ENCODE measurements at regions not wholly inside any gene's neighbourhood (a gene's known extent, or its start where the extent isn't known, plus 50 kb on each side); places are given as distances from the start of the nearest gene placed in this dataset.

- Histone ChIP-seq H3K27ac (ENCODE audit: low read depth, low read length) (no peak overlapping the region), H3K27me3 (ENCODE audit: control insufficient read depth, insufficient read depth, low read length) (no peaks in the 10 kb centered on the region), H3K4me3 (ENCODE audit: low read depth, low read length) (no peak overlapping the region), H3K9ac (ENCODE audit: low read depth, low read length) (no peak overlapping the region), H3K36me3 (ENCODE audit: control insufficient read depth, insufficient read depth, low read length) (no peaks in the 10 kb centered on the region), H3K9me3 (ENCODE audit: control insufficient read depth, insufficient read depth, low read length) (no peaks in the 10 kb centered on the region), H3K4me1 (ENCODE audit: control insufficient read depth, insufficient read depth, low read length) (no peaks in the 10 kb centered on the region)
These were observed 539.3 kb downstream of the TNS1 start for GRCh38 chr2:217463402-217464075.

GRCh38 chr2:217462121-217462520, 540.7 kb downstream of the TNS1 start:
- H3K27ac ChIP-seq (ENCODE audit: low read depth, low read length), result no peak overlapping the region
- no peaks in the 10 kb centered on the region for H3K9me3 ChIP-seq (ENCODE audit: control insufficient read depth, insufficient read depth, low read length)
- H3K4me3 ChIP-seq (ENCODE audit: low read depth, low read length), result no peak overlapping the region
- no peaks in the 10 kb centered on the region for H3K36me3 ChIP-seq (ENCODE audit: control insufficient read depth, insufficient read depth, low read length)
- H3K4me1 ChIP-seq (ENCODE audit: control insufficient read depth, insufficient read depth, low read length), result no peaks in the 10 kb centered on the region
- H3K9ac ChIP-seq (ENCODE audit: low read depth, low read length), result no peak overlapping the region
- H3K27me3 ChIP-seq (ENCODE audit: control insufficient read depth, insufficient read depth, low read length), result no peaks in the 10 kb centered on the region

DNA sequence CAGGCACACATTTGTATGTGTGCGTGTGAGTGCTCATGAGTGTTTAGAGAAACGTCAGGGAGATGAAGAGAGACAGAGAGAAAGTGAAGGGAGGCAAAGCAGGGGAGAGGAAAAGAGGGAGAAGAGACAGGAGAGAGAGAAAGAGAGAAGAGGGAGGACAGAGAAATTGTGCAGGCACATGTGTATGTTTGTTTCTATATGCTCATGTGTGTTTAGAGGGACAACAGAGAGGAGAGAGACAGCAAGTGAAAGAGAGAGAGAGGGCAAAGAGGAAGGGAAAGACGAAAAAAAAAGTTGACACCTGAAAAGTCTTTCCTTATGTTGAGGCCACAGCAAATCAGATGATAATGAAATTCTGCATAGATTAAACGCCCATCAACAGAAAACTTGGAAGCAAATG, 541.1 kb downstream of the TNS1 start:
- Histone ChIP-seq H3K27ac (ENCODE audit: low read depth, low read length) (no peak overlapping the region), H3K9ac (ENCODE audit: low read depth, low read length) (no peak overlapping the region), H3K27me3 (ENCODE audit: control insufficient read depth, insufficient read depth, low read length) (no peaks in the 10 kb centered on the region), H3K4me3 (ENCODE audit: low read depth, low read length) (no peak overlapping the region), H3K9me3 (ENCODE audit: control insufficient read depth, insufficient read depth, low read length) (no peaks in the 10 kb centered on the region), H3K36me3 (ENCODE audit: control insufficient read depth, insufficient read depth, low read length) (no peaks in the 10 kb centered on the region), H3K4me1 (ENCODE audit: control insufficient read depth, insufficient read depth, low read length) (no peaks in the 10 kb centered on the region)

- Histone ChIP-seq H3K9ac (ENCODE audit: low read depth, low read length) (no peak overlapping the region), H3K27me3 (ENCODE audit: control insufficient read depth, insufficient read depth, low read length) (no peaks in the 10 kb centered on the region), H3K27ac (ENCODE audit: low read depth, low read length) (no peak overlapping the region), H3K4me1 (ENCODE audit: control insufficient read depth, insufficient read depth, low read length) (no peaks in the 10 kb centered on the region), H3K36me3 (ENCODE audit: control insufficient read depth, insufficient read depth, low read length) (no peaks in the 10 kb centered on the region), H3K9me3 (ENCODE audit: control insufficient read depth, insufficient read depth, low read length) (no peaks in the 10 kb centered on the region), H3K4me3 (ENCODE audit: low read depth, low read length) (no peak overlapping the region)
These were observed 543.0 kb downstream of the TNS1 start for GRCh38 chr2:217459680-217460405.

- H3K4me3 ChIP-seq (ENCODE audit: low read depth, low read length), result no peak overlapping the region
- H3K27me3 ChIP-seq (ENCODE audit: control insufficient read depth, insufficient read depth, low read length), result no peaks in the 10 kb centered on the region
- no peak overlapping the region for H3K9ac ChIP-seq (ENCODE audit: low read depth, low read length)
- no peaks in the 10 kb centered on the region for H3K36me3 ChIP-seq (ENCODE audit: control insufficient read depth, insufficient read depth, low read length)
- no peak overlapping the region for H3K27ac ChIP-seq (ENCODE audit: low read depth, low read length)
- H3K4me1 ChIP-seq (ENCODE audit: control insufficient read depth, insufficient read depth, low read length), result no peaks in the 10 kb centered on the region
- no peaks in the 10 kb centered on the region for H3K9me3 ChIP-seq (ENCODE audit: control insufficient read depth, insufficient read depth, low read length)
These were observed 543.8 kb downstream of the TNS1 start for GRCh38 chr2:217459016-217459415.

DNA sequence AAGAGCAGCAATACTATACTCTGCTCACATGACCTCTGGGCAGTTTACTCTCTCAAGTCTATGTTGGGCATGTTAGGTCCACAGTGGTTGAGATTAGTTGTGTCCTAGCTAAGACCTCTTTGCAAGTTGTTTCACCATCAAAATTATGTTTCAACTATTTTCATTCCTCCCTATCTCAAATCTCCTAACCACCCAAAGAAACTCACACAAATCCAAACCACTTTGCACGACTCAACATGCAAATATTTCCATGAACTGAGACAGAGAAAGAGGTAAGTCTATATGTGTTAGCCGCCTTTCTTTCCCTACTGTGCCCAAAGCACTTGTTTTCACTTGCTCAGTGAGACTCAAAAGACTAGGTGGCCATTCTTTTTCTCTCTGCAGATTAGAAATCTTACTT, 546.8 kb downstream of the TNS1 start:
- Histone ChIP-seq H3K27ac (ENCODE audit: low read depth, low read length) (no peak overlapping the region), H3K27me3 (ENCODE audit: control insufficient read depth, insufficient read depth, low read length) (no peaks in the 10 kb centered on the region), H3K9ac (ENCODE audit: low read depth, low read length) (no peak overlapping the region), H3K4me1 (ENCODE audit: control insufficient read depth, insufficient read depth, low read length) (no peaks in the 10 kb centered on the region), H3K36me3 (ENCODE audit: control insufficient read depth, insufficient read depth, low read length) (no peaks in the 10 kb centered on the region), H3K9me3 (ENCODE audit: control insufficient read depth, insufficient read depth, low read length) (no peaks in the 10 kb centered on the region), H3K4me3 (ENCODE audit: low read depth, low read length) (no peak overlapping the region)

DNA sequence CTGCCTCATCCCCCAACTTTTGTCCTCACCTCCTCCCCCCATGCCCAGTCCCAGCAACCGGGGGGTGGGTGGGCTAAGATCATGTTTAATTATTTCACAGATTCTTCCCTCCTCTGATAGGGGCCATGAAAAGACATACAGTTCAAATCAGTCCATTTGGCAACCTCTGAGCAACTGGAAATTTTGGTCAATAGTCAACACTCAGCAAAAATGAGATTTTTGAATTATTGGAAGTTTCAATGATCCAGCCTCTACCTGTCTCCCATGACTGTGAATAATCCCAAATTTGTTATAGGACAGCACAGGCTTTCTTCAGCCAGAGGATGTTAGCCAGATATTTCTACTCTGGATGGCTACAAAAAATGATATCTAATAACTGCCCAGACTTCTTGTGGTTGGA, 549.9 kb downstream of the TNS1 start:
- H3K9me3 ChIP-seq (ENCODE audit: control insufficient read depth, insufficient read depth, low read length), result no peaks in the 10 kb centered on the region

GRCh38 chr2:217451666-217452065, 551.1 kb downstream of the TNS1 start:
- H3K27ac ChIP-seq (ENCODE audit: low read depth, low read length), result no peak overlapping the region
- H3K9me3 ChIP-seq (ENCODE audit: control insufficient read depth, insufficient read depth, low read length), result no peaks in the 10 kb centered on the region
- no peak overlapping the region for H3K9ac ChIP-seq (ENCODE audit: low read depth, low read length)
- no peak overlapping the region for H3K4me3 ChIP-seq (ENCODE audit: low read depth, low read length)
- no peaks in the 10 kb centered on the region for H3K36me3 ChIP-seq (ENCODE audit: control insufficient read depth, insufficient read depth, low read length)
- H3K27me3 ChIP-seq (ENCODE audit: control insufficient read depth, insufficient read depth, low read length), result no peaks in the 10 kb centered on the region
- no peaks in the 10 kb centered on the region for H3K4me1 ChIP-seq (ENCODE audit: control insufficient read depth, insufficient read depth, low read length)

More for the DNA sequence above, 549.9 kb downstream of the TNS1 start:
- Histone ChIP-seq H3K27ac (ENCODE audit: low read depth, low read length) (no peak overlapping the region), H3K27me3 (ENCODE audit: control insufficient read depth, insufficient read depth, low read length) (no peaks in the 10 kb centered on the region), H3K4me1 (ENCODE audit: control insufficient read depth, insufficient read depth, low read length) (no peaks in the 10 kb centered on the region), H3K36me3 (ENCODE audit: control insufficient read depth, insufficient read depth, low read length) (no peaks in the 10 kb centered on the region), H3K9ac (ENCODE audit: low read depth, low read length) (no peak overlapping the region), H3K4me3 (ENCODE audit: low read depth, low read length) (no peak overlapping the region)

GRCh38 chr2:217449444-217449843, 553.4 kb downstream of the TNS1 start:
- H3K9ac ChIP-seq (ENCODE audit: low read depth, low read length), result no peak overlapping the region
- no peak overlapping the region for H3K27ac ChIP-seq (ENCODE audit: low read depth, low read length)

GRCh38 chr2:217448860-217449259, 553.9 kb downstream of the TNS1 start:
- Histone ChIP-seq H3K9me3 (ENCODE audit: control insufficient read depth, insufficient read depth, low read length) (no peaks in the 10 kb centered on the region), H3K4me1 (ENCODE audit: control insufficient read depth, insufficient read depth, low read length) (no peaks in the 10 kb centered on the region), H3K9ac (ENCODE audit: low read depth, low read length) (no peak overlapping the region), H3K36me3 (ENCODE audit: control insufficient read depth, insufficient read depth, low read length) (no peaks in the 10 kb centered on the region), H3K27ac (ENCODE audit: low read depth, low read length) (no peak overlapping the region), H3K27me3 (ENCODE audit: control insufficient read depth, insufficient read depth, low read length) (no peaks in the 10 kb centered on the region), H3K4me3 (ENCODE audit: low read depth, low read length) (no peak overlapping the region)

More at GRCh38 chr2:217449444-217449843, 553.4 kb downstream of the TNS1 start:
- Histone ChIP-seq H3K4me3 (ENCODE audit: low read depth, low read length) (no peak overlapping the region), H3K27me3 (ENCODE audit: control insufficient read depth, insufficient read depth, low read length) (no peaks in the 10 kb centered on the region), H3K9me3 (ENCODE audit: control insufficient read depth, insufficient read depth, low read length) (no peaks in the 10 kb centered on the region), H3K4me1 (ENCODE audit: control insufficient read depth, insufficient read depth, low read length) (no peaks in the 10 kb centered on the region), H3K36me3 (ENCODE audit: control insufficient read depth, insufficient read depth, low read length) (no peaks in the 10 kb centered on the region)

GRCh38 chr2:217445723-217446122, 557.1 kb downstream of the TNS1 start:
- Histone ChIP-seq H3K36me3 (ENCODE audit: control insufficient read depth, insufficient read depth, low read length) (no peaks in the 10 kb centered on the region), H3K9ac (ENCODE audit: low read depth, low read length) (no peak overlapping the region), H3K4me1 (ENCODE audit: control insufficient read depth, insufficient read depth, low read length) (no peaks in the 10 kb centered on the region), H3K27ac (ENCODE audit: low read depth, low read length) (no peak overlapping the region), H3K27me3 (ENCODE audit: control insufficient read depth, insufficient read depth, low read length) (no peaks in the 10 kb centered on the region), H3K9me3 (ENCODE audit: control insufficient read depth, insufficient read depth, low read length) (no peaks in the 10 kb centered on the region), H3K4me3 (ENCODE audit: low read depth, low read length) (no peak overlapping the region)
